CD14-positive monocyte (primary cell): ENCODE measurements at regions not wholly inside any gene's neighbourhood (a gene's known extent, or its start where the extent isn't known, plus 50 kb on each side); places are given as distances from the start of the nearest gene placed in this dataset.
A peak's percentile ranks its signal among the peaks of the same experiment; 100 is the strongest.

Experiments
- DNase-seq, 3 donors: peaks; one replicate each; pipeline ENCODE4 v3.0.0-alpha.2; 2011 to 2022
- H2AFZ ChIP-seq: 2 replicates; pipeline ENCODE4 v1.6.0; 2012; ENCODE audit warnings: mild to moderate bottlenecking, low read depth, low read length, inconsistent platforms; ENCODE audit not compliant: insufficient read depth, poor library complexity, severe bottlenecking
- H3K27ac ChIP-seq, 2 donors: 1 replicate in 1 of 2; 2 replicates in 1 of 2; pipeline ENCODE4 v1.5.1; 2012 to 2013; ENCODE audit warnings: low read length in 2 of 2, control low read depth in 1 of 2, inconsistent platforms in 1 of 2, low read depth in 1 of 2, mild to moderate bottlenecking in 1 of 2
- H3K27me3 ChIP-seq, 2 donors: one replicate each; pipeline versions ENCODE4 v1.6.0 to v1.6.1; 2011 to 2013; ENCODE audit warnings: low read length in 2 of 2; ENCODE audit not compliant: control insufficient read depth in 2 of 2, insufficient read depth in 2 of 2
- H3K36me3 ChIP-seq, 2 donors: replicated peaks in 1 of 2; 1 replicate in 1 of 2; 2 replicates in 1 of 2; pipeline versions ENCODE4 v1.5.1 to v1.6.1; 2012 to 2013; ENCODE audit warnings: low read length in 2 of 2, control low read depth in 1 of 2, inconsistent platforms in 1 of 2, mild to moderate bottlenecking in 1 of 2; ENCODE audit not compliant: insufficient read depth in 2 of 2, control insufficient read depth in 1 of 2
- H3K4me1 ChIP-seq, 2 donors: 1 replicate in 1 of 2; 2 replicates in 1 of 2; pipeline versions ENCODE4 v1.5.1 to v1.6.1; 2012 to 2013; ENCODE audit warnings: low read length in 2 of 2, control low read depth in 1 of 2, inconsistent platforms in 1 of 2, mild to moderate bottlenecking in 1 of 2, moderate library complexity in 1 of 2; ENCODE audit not compliant: insufficient read depth in 2 of 2, control insufficient read depth in 1 of 2
- H3K4me2 ChIP-seq: replicated peaks from 2 replicates; pipeline ENCODE3; 2012; ENCODE audit warnings: low read length, moderate library complexity, mild to moderate bottlenecking; ENCODE audit not compliant: poor library complexity, severe bottlenecking; ENCODE audit errors: extremely low read depth
- H3K4me3 ChIP-seq, 3 experiments: fragments of 200-600 bp in 1 of 3; sonication (generic) in 1 of 3; replicated peaks in 1 of 3; 1 replicate in 2 of 3; 2 replicates in 1 of 3; pipeline ENCODE4 v1.5.1; 2011 to 2013; ENCODE audit warnings: low read length in 3 of 3, mild to moderate bottlenecking in 3 of 3, control low read depth in 2 of 3, low read depth in 2 of 3, inconsistent platforms in 1 of 3, moderate library complexity in 1 of 3
- H3K79me2 ChIP-seq: 2 replicates; pipeline ENCODE4 v1.6.0; 2012; ENCODE audit warnings: mild to moderate bottlenecking, control low read depth, inconsistent platforms, low read length, moderate library complexity; ENCODE audit not compliant: insufficient read depth
- H3K9ac ChIP-seq: 2 replicates; pipeline ENCODE4 v1.6.0; 2017; ENCODE audit warnings: low read length, mild to moderate bottlenecking; ENCODE audit not compliant: insufficient read depth, poor library complexity, severe bottlenecking
- H3K9me3 ChIP-seq, 2 donors: replicated peaks in 1 of 2; 1 replicate in 1 of 2; 2 replicates in 1 of 2; pipeline versions ENCODE4 v1.5.1 to v1.6.1; 2012 to 2013; ENCODE audit warnings: low read length in 2 of 2, control low read depth in 1 of 2; ENCODE audit not compliant: control insufficient read depth in 1 of 2, insufficient read depth in 1 of 2
- H4K20me1 ChIP-seq: 2 replicates; pipeline ENCODE4 v1.6.0; 2012; ENCODE audit warnings: mild to moderate bottlenecking, low read length, control low read depth, moderate library complexity; ENCODE audit not compliant: insufficient read depth
- H3K27ac Mint-ChIP-seq, 7 donors: one replicate each; pipeline ENCODE4 v1.8.0; 2020; ENCODE audit warnings: mild to moderate bottlenecking in 7 of 7, mixed read lengths in 7 of 7, moderate library complexity in 6 of 7, inconsistent platforms in 2 of 7
- H3K27me3 Mint-ChIP-seq, 3 donors: one replicate each; pipeline ENCODE4 v1.8.0; 2021 to 2022; ENCODE audit warnings: low read depth in 3 of 3, mild to moderate bottlenecking in 3 of 3, mixed read lengths in 3 of 3, moderate library complexity in 3 of 3, inconsistent platforms in 1 of 3
- H3K36me3 Mint-ChIP-seq, 2 donors: one replicate each; pipeline ENCODE4 v1.8.0; 2020; ENCODE audit warnings: mixed read lengths in 2 of 2, inconsistent platforms in 1 of 2, mild to moderate bottlenecking in 1 of 2
- H3K4me1 Mint-ChIP-seq: one replicate; pipeline ENCODE4 v1.8.0; 2020; ENCODE audit warnings: mild to moderate bottlenecking, mixed read lengths
- H3K4me3 Mint-ChIP-seq, 2 donors: one replicate each; pipeline ENCODE4 v1.8.0; 2020; ENCODE audit warnings: mild to moderate bottlenecking in 2 of 2, mixed read lengths in 2 of 2, moderate library complexity in 1 of 2
- H3K9me3 Mint-ChIP-seq, 7 donors: one replicate each; pipeline ENCODE4 v1.8.0; 2020 to 2022; ENCODE audit warnings: mixed read lengths in 7 of 7, mild to moderate bottlenecking in 6 of 7, moderate library complexity in 6 of 7, inconsistent platforms in 2 of 7
- WGBS: methylation state at CpG from one replicate; pipeline ENCODE4 v1.1.5; 2013; ENCODE audit warnings: missing lambda C conversion rate; ENCODE audit not compliant: insufficient coverage; 5-methylcytosine and 5-hydroxymethylcytosine counted together
- intact Hi-C, 2 donors: fragments of 100-400 bp; cut with micrococcal nuclease; formaldehyde crosslinking; loops; one replicate each; pipeline versions ENCODE4 v1.15.0 to v1.15.1; 2023
- TF ChIP-seq, protein P1 (sequence below): fragments of 200-600 bp; IDR thresholded peaks from one replicate; pipeline ENCODE4 v1.8.0; 2022; ENCODE audit warnings: antibody characterized with exemption, mild to moderate bottlenecking

DNA sequence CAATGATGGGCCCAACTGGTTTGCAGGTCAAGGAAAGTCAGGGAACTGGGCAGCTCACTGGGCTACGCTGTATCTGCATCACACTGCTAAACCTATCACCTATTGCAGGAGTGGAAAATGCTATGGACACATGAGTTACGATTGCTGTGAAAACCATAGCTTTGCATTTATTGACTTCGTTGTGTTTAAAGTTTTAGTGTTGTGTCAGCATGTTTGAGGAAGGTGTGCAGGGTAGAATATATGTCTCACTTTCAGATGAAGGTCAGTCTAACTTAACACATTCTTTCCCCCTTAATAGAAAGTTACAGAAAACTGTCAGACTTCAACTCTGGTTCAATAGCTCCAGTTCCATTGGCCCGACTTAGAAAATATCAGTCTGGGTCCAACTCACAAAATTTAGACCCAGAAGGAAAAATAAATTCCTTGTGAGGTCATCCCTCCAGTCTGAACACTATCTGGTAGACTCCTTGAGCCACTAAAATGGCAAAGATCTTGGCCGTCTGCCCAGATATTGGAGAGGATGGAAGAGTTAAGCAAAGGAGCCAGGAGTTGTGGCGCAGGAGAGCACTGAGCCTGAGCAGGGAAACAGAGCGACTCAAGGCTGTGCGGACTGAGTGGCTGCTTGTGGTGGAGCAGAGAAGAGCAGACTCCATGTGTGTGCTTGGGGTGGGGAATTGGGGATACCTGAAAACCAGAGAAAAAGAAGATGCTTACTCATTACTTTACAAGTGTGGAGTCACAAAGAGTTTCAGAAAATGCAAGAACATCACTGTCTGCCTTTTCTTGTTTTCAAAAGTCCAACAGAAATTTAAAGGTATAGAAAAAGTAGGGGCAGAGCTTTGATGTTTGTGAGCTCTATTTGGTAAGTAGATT lies 518.5 kb downstream of the FGF9 start:
- Histone ChIP-seq H3K36me3 (no peaks in the 10 kb centered on the region), H4K20me1 (no peaks in the 10 kb centered on the region), H2AFZ (no peak overlapping the region), H3K9me3 (no peaks in the 10 kb centered on the region), H3K4me1 (no peaks in the 10 kb centered on the region), H3K79me2 (no peaks in the 10 kb centered on the region), H3K4me2 (no peak overlapping the region), H3K27ac (no peak overlapping the region), H3K4me3 (no peak overlapping the region), H3K9ac (no peak overlapping the region), H3K27me3 (no peaks in the 10 kb centered on the region)
- no peak for DNase-seq
- H3K27me3 Mint-ChIP-seq = peaks cover 0 to 2% (median 2%) of the 10 kb centered on the region in 3 donors
- H3K4me3 Mint-ChIP-seq = peak overlapping the region in 1 of 2 donors; percentile 14
- TF ChIP-seq, protein P1, sequence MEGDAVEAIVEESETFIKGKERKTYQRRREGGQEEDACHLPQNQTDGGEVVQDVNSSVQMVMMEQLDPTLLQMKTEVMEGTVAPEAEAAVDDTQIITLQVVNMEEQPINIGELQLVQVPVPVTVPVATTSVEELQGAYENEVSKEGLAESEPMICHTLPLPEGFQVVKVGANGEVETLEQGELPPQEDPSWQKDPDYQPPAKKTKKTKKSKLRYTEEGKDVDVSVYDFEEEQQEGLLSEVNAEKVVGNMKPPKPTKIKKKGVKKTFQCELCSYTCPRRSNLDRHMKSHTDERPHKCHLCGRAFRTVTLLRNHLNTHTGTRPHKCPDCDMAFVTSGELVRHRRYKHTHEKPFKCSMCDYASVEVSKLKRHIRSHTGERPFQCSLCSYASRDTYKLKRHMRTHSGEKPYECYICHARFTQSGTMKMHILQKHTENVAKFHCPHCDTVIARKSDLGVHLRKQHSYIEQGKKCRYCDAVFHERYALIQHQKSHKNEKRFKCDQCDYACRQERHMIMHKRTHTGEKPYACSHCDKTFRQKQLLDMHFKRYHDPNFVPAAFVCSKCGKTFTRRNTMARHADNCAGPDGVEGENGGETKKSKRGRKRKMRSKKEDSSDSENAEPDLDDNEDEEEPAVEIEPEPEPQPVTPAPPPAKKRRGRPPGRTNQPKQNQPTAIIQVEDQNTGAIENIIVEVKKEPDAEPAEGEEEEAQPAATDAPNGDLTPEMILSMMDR = no peak
- no peaks in the 10 kb centered on the region for H3K4me1 Mint-ChIP-seq
- no peaks in the 10 kb centered on the region for H3K36me3 Mint-ChIP-seq
- WGBS = 89% methylated on average over 4 of the region's 8 CpGs
- H3K9me3 Mint-ChIP-seq = peaks cover 0 to 9% (median 0%) of the 10 kb centered on the region in 7 donors
- intact Hi-C loops = no loop called here
- H3K27ac Mint-ChIP-seq = no peak overlapping the region

DNA sequence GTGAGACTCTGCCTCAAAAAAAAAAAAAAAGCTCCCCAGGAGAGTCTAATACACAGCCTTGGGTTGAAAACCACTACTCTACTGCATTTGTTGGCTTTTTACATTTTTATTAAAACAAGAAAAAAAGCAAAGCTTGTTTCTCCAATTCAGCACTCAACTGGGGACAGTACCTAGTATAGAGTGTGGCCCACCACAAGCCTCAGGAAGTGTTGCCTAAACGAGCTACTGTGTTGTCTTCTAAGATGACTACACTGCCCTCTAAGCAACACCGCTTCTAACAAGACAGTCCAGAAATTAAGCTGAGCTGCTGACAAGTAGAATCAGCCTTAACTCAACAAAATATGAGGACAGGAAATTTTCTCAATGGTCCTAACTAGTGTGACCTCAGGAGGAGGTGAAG lies 522.2 kb downstream of the FGF9 start:
- Histone ChIP-seq H3K4me2 (no peak overlapping the region), H3K27ac (no peak overlapping the region), H4K20me1 (no peaks in the 10 kb centered on the region), H3K79me2 (no peaks in the 10 kb centered on the region), H3K27me3 (no peaks in the 10 kb centered on the region), H3K9me3 (no peaks in the 10 kb centered on the region), H3K4me3 (no peak overlapping the region), H2AFZ (no peak overlapping the region), H3K9ac (no peak overlapping the region), H3K36me3 (no peaks in the 10 kb centered on the region), H3K4me1 (no peaks in the 10 kb centered on the region)
- Mint-ChIP-seq H3K4me1 (no peaks in the 10 kb centered on the region), H3K27ac (no peak overlapping the region), H3K4me3 (no peak overlapping the region), H3K9me3 (peaks cover 0 to 8% (median 0%) of the 10 kb centered on the region in 7 donors), H3K36me3 (no peaks in the 10 kb centered on the region), H3K27me3 (peaks cover 0 to 2% (median 0%) of the 10 kb centered on the region in 3 donors)
- DNase-seq = no peak
- TF ChIP-seq, protein P1 = no peak
- no CpG with 5 or more reads among the region's 2 CpGs for WGBS
- intact Hi-C loops = no loop called here
